Astrocyte (in vitro differentiated cells and primary cell): ENCODE measurements at regions not wholly inside any gene's neighbourhood (a gene's known extent, or its start where the extent isn't known, plus 50 kb on each side); places are given as distances from the start of the nearest gene placed in this dataset.

Experiments used
- CTCF ChIP-seq: IDR thresholded peaks from 2 replicates; pipeline ENCODE4 v1.5.1; 2011; ENCODE audit warnings: low read depth, mild to moderate bottlenecking, inconsistent platforms, low read length, moderate library complexity; ENCODE audit not compliant: insufficient read depth
- EZH2 ChIP-seq: IDR thresholded peaks from 2 replicates; pipeline ENCODE4 v1.6.1; 2012; ENCODE audit warnings: mild to moderate bottlenecking, low read length, inconsistent platforms; ENCODE audit not compliant: insufficient read depth

DNA sequence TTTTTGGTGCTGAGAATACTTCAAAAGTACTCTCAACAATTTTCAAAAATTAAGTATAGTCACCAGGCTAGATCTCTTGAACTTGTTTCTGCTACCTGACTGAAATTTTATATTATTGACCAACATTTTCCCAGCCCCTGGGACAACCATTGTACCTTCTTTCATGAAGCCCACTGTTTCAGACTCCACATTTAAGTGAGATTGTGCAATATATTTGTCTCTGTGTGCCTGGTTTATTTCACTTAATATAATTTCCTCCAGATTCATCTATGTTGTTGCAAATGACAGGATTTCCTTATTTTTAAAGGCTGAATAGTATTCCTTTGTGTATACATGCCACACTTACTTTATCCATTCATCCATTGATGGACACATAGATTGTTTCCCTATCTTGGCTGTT, 354.2 kb upstream of the VRK2 start:
- no peak for TF ChIP-seq CTCF
- no peak for TF ChIP-seq EZH2
